NCI-H460 (cell line): ENCODE measurements at regions not wholly inside any gene's neighbourhood (a gene's known extent, or its start where the extent isn't known, plus 50 kb on each side); places are given as distances from the start of the nearest gene placed in this dataset.
A peak's percentile ranks its signal among the peaks of the same experiment; 100 is the strongest.

Source experiments
- DNase-seq: peaks from one replicate; pipeline ENCODE4 v3.0.0-alpha.2; 2016; ENCODE audit warnings: low read depth; ENCODE audit errors: extremely low read depth

GRCh38 chr17:81345228-81346089 is 49.8 kb upstream of the BAHCC1 start:
- peak; percentile 81 for DNase-seq
